Stimulated activated naive B cell treated with anti-CD40 and anti-IgM and Interleukin-4, amounts not matched to agents 10 μg/mL and 1 μg/mL and 100 μg/mL, for 72 hours (primary cell): ENCODE measurements at regions not wholly inside any gene's neighbourhood (a gene's known extent, or its start where the extent isn't known, plus 50 kb on each side); places are given as distances from the start of the nearest gene placed in this dataset.
"Not testable (repeated sequence)": the region's sequence is repeated elsewhere in the genome, so short reads cannot be mapped to it uniquely, and the experiment has no call there.

ENCODE experiments used
- ATAC-seq, 2 donors: fragments of 150-1000 bp; cut with Tn5 transposase; replicated peaks; 2 replicates each; pipeline ENCODE4 v1.10.0; 2021; ENCODE audit warnings: moderate library complexity in 1 of 2
- DNase-seq: peaks from one replicate; pipeline ENCODE4 v3.0.0; 2021
- H3K27ac Mint-ChIP-seq: one replicate; pipeline ENCODE4 v1.8.0; 2022; ENCODE audit warnings: mild to moderate bottlenecking, mixed read lengths
- H3K27me3 Mint-ChIP-seq, 2 donors: one replicate each; pipeline ENCODE4 v1.8.0; 2022; ENCODE audit warnings: mixed read lengths in 2 of 2
- H3K36me3 Mint-ChIP-seq, 2 donors: one replicate each; pipeline ENCODE4 v1.8.0; 2022; ENCODE audit warnings: mixed read lengths in 2 of 2, mild to moderate bottlenecking in 1 of 2
- H3K4me1 Mint-ChIP-seq, 2 donors: one replicate each; pipeline ENCODE4 v1.8.0; 2022; ENCODE audit warnings: mixed read lengths in 2 of 2, mild to moderate bottlenecking in 1 of 2
- H3K4me3 Mint-ChIP-seq, 2 donors: one replicate each; pipeline ENCODE4 v1.8.0; 2022; ENCODE audit warnings: mild to moderate bottlenecking in 2 of 2, mixed read lengths in 2 of 2, moderate library complexity in 1 of 2
- H3K9me3 Mint-ChIP-seq, 2 donors: one replicate each; pipeline ENCODE4 v1.8.0; 2022; ENCODE audit warnings: mixed read lengths in 2 of 2, mild to moderate bottlenecking in 1 of 2

- Mint-ChIP-seq H3K4me3 (no peak overlapping the region), H3K27me3 (no peaks in the 10 kb centered on the region), H3K4me1 (no peaks in the 10 kb centered on the region)
These were observed 1417.3 kb downstream of the STIM2 start for GRCh38 chr4:28277931-28278330.

GRCh38 chr4:28278676-28279075, 1418.0 kb downstream of the STIM2 start:
- no peak overlapping the region for H3K4me3 Mint-ChIP-seq
- DNase-seq = no peak
- ATAC-seq = no peak
- H3K27ac Mint-ChIP-seq = no peak overlapping the region
- H3K36me3 Mint-ChIP-seq = no peaks in the 10 kb centered on the region
- peaks cover 4 to 9% of the 10 kb centered on the region in 2 donors for H3K9me3 Mint-ChIP-seq
- no peaks in the 10 kb centered on the region for H3K4me1 Mint-ChIP-seq
- H3K27me3 Mint-ChIP-seq = no peaks in the 10 kb centered on the region

More at GRCh38 chr4:28277931-28278330, 1417.3 kb downstream of the STIM2 start:
- DNase-seq (no peak), ATAC-seq (no peak)
- Mint-ChIP-seq H3K36me3 (no peaks in the 10 kb centered on the region), H3K9me3 (peaks cover 0 to 7% of the 10 kb centered on the region in 2 donors), H3K27ac (no peak overlapping the region)

GRCh38 chr4:28279249-28279648, 1418.6 kb downstream of the STIM2 start:
- Mint-ChIP-seq H3K4me3 (no peak overlapping the region), H3K36me3 (no peaks in the 10 kb centered on the region), H3K4me1 (no peaks in the 10 kb centered on the region), H3K27ac (no peak overlapping the region), H3K9me3 (peaks cover 4 to 9% of the 10 kb centered on the region in 2 donors), H3K27me3 (no peaks in the 10 kb centered on the region)
- DNase-seq (no peak), ATAC-seq (no peak)

- not testable (repeated sequence) for H3K27me3 Mint-ChIP-seq, H3K4me1 Mint-ChIP-seq, DNase-seq, H3K4me3 Mint-ChIP-seq, ATAC-seq, H3K27ac Mint-ChIP-seq, H3K36me3 Mint-ChIP-seq
- peaks cover 15 to 16% of the 10 kb centered on the region in 2 donors for H3K9me3 Mint-ChIP-seq
These were observed 1425.6 kb downstream of the STIM2 start for GRCh38 chr4:28286266-28286665.

GRCh38 chr4:28287831-28288233, 1427.2 kb downstream of the STIM2 start:
- DNase-seq = no peak
- no peak overlapping the region for H3K4me3 Mint-ChIP-seq
- no peak for ATAC-seq
- peaks cover 15 to 16% of the 10 kb centered on the region in 2 donors for H3K9me3 Mint-ChIP-seq
- no peaks in the 10 kb centered on the region for H3K36me3 Mint-ChIP-seq
- no peaks in the 10 kb centered on the region for H3K27me3 Mint-ChIP-seq
- H3K27ac Mint-ChIP-seq = no peak overlapping the region
- no peaks in the 10 kb centered on the region for H3K4me1 Mint-ChIP-seq

- ATAC-seq = no peak
- no peaks in the 10 kb centered on the region for H3K27me3 Mint-ChIP-seq
- no peaks in the 10 kb centered on the region for H3K36me3 Mint-ChIP-seq
- no peak overlapping the region for H3K27ac Mint-ChIP-seq
- H3K4me1 Mint-ChIP-seq = no peaks in the 10 kb centered on the region
- no peak for DNase-seq
- peaks cover 3 to 6% of the 10 kb centered on the region in 2 donors for H3K9me3 Mint-ChIP-seq
- no peak overlapping the region for H3K4me3 Mint-ChIP-seq
These were observed 1435.6 kb downstream of the STIM2 start for GRCh38 chr4:28296239-28296638.

- no peak overlapping the region for H3K4me3 Mint-ChIP-seq
- ATAC-seq (no peak), DNase-seq (no peak)
- H3K4me1 Mint-ChIP-seq = no peaks in the 10 kb centered on the region
- no peaks in the 10 kb centered on the region for H3K36me3 Mint-ChIP-seq
- H3K27ac Mint-ChIP-seq = no peak overlapping the region
- peaks cover 7 to 10% of the 10 kb centered on the region in 2 donors for H3K9me3 Mint-ChIP-seq
- no peaks in the 10 kb centered on the region for H3K27me3 Mint-ChIP-seq
These were observed 1450.3 kb downstream of the STIM2 start for GRCh38 chr4:28310926-28311325.

- not testable (repeated sequence) for H3K4me1 Mint-ChIP-seq, H3K27ac Mint-ChIP-seq, H3K4me3 Mint-ChIP-seq, ATAC-seq, H3K36me3 Mint-ChIP-seq, DNase-seq, H3K9me3 Mint-ChIP-seq, H3K27me3 Mint-ChIP-seq
These were observed 1451.9 kb downstream of the STIM2 start for GRCh38 chr4:28312497-28312896.

GRCh38 chr4:28313729-28314713, 1453.4 kb downstream of the STIM2 start:
- H3K36me3 Mint-ChIP-seq = no peaks in the 10 kb centered on the region

GRCh38 chr4:28317221-28317620, 1456.6 kb downstream of the STIM2 start:
- H3K27ac Mint-ChIP-seq = no peak overlapping the region
- H3K4me1 Mint-ChIP-seq = no peaks in the 10 kb centered on the region
- H3K4me3 Mint-ChIP-seq = no peak overlapping the region
- ATAC-seq (no peak), DNase-seq (no peak)
- H3K27me3 Mint-ChIP-seq = no peaks in the 10 kb centered on the region
- no peaks in the 10 kb centered on the region for H3K36me3 Mint-ChIP-seq
- H3K9me3 Mint-ChIP-seq = no peaks in the 10 kb centered on the region

More at GRCh38 chr4:28313729-28314713, 1453.4 kb downstream of the STIM2 start:
- H3K27ac Mint-ChIP-seq = no peak overlapping the region
- H3K4me3 Mint-ChIP-seq = no peak overlapping the region
- peaks cover 7% of the 10 kb centered on the region in 2 donors for H3K9me3 Mint-ChIP-seq
- DNase-seq (no peak), ATAC-seq (no peak)
- no peaks in the 10 kb centered on the region for H3K27me3 Mint-ChIP-seq
- no peaks in the 10 kb centered on the region for H3K4me1 Mint-ChIP-seq

- no peaks in the 10 kb centered on the region for H3K4me1 Mint-ChIP-seq
- H3K36me3 Mint-ChIP-seq = no peaks in the 10 kb centered on the region
- no peak for DNase-seq
- no peaks in the 10 kb centered on the region for H3K9me3 Mint-ChIP-seq
- no peak for ATAC-seq
- H3K27me3 Mint-ChIP-seq = no peaks in the 10 kb centered on the region
- no peak overlapping the region for H3K4me3 Mint-ChIP-seq
- no peak overlapping the region for H3K27ac Mint-ChIP-seq
These were observed 1473.6 kb downstream of the STIM2 start for GRCh38 chr4:28334249-28334648.

- peaks cover 4 to 10% of the 10 kb centered on the region in 2 donors for H3K9me3 Mint-ChIP-seq
- H3K36me3 Mint-ChIP-seq = no peaks in the 10 kb centered on the region
- no peak overlapping the region for H3K4me3 Mint-ChIP-seq
- no peak overlapping the region for H3K27ac Mint-ChIP-seq
- H3K4me1 Mint-ChIP-seq = no peaks in the 10 kb centered on the region
- DNase-seq = no peak
- H3K27me3 Mint-ChIP-seq = no peaks in the 10 kb centered on the region
- no peak for ATAC-seq
These were observed 1481.1 kb downstream of the STIM2 start for GRCh38 chr4:28341784-28342183.

GRCh38 chr4:28350485-28350884, 1489.8 kb downstream of the STIM2 start:
- ATAC-seq (no peak), DNase-seq (no peak)
- H3K4me1 Mint-ChIP-seq = no peaks in the 10 kb centered on the region
- no peak overlapping the region for H3K4me3 Mint-ChIP-seq
- H3K27me3 Mint-ChIP-seq = no peaks in the 10 kb centered on the region
- H3K9me3 Mint-ChIP-seq = peaks cover 0 to 2% of the 10 kb centered on the region in 2 donors
- H3K27ac Mint-ChIP-seq = no peak overlapping the region
- H3K36me3 Mint-ChIP-seq = no peaks in the 10 kb centered on the region

- Mint-ChIP-seq H3K27ac (no peak overlapping the region), H3K36me3 (no peaks in the 10 kb centered on the region), H3K27me3 (no peaks in the 10 kb centered on the region), H3K4me1 (no peaks in the 10 kb centered on the region), H3K4me3 (no peak overlapping the region), H3K9me3 (peaks cover 0 to 2% of the 10 kb centered on the region in 2 donors)
- no peak for ATAC-seq
- DNase-seq = no peak
These were observed 1490.5 kb downstream of the STIM2 start for GRCh38 chr4:28351102-28351501.

- no peaks in the 10 kb centered on the region for H3K27me3 Mint-ChIP-seq
- H3K4me3 Mint-ChIP-seq = no peak overlapping the region
- no peaks in the 10 kb centered on the region for H3K36me3 Mint-ChIP-seq
- no peaks in the 10 kb centered on the region for H3K4me1 Mint-ChIP-seq
- DNase-seq = no peak
- H3K9me3 Mint-ChIP-seq = peaks cover 0 to 2% of the 10 kb centered on the region in 2 donors
- ATAC-seq = no peak
- H3K27ac Mint-ChIP-seq = no peak overlapping the region
These were observed 1491.2 kb downstream of the STIM2 start for GRCh38 chr4:28351826-28352225.
